ENCODE measurements at regions not wholly inside any gene's neighbourhood (a gene's known extent, or its start where the extent isn't known, plus 50 kb on each side); places are given as distances from the start of the nearest gene placed in this dataset.

DNA sequence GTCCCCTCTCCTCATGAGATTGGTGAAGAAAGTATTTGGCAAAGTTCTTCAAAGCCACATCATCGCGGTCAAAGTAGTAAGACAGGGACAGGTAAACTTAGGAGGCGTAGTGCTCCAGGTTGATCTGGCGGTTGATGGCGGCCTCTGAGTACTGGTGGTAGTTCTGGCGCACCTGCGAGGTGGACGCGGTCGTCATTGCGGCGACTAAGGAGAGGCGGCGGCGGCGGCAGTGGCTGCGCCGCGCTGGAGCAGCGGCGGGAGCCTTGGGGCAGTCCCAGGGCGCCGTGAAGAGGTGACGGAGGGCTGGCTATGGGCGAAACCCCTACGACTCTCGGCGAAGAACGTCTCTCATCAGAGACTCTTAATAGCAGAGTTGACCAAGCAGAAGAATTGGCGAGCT is 107.2 kb upstream of the UBE2E3 start:
- TF ChIP-seq, protein P1, sequence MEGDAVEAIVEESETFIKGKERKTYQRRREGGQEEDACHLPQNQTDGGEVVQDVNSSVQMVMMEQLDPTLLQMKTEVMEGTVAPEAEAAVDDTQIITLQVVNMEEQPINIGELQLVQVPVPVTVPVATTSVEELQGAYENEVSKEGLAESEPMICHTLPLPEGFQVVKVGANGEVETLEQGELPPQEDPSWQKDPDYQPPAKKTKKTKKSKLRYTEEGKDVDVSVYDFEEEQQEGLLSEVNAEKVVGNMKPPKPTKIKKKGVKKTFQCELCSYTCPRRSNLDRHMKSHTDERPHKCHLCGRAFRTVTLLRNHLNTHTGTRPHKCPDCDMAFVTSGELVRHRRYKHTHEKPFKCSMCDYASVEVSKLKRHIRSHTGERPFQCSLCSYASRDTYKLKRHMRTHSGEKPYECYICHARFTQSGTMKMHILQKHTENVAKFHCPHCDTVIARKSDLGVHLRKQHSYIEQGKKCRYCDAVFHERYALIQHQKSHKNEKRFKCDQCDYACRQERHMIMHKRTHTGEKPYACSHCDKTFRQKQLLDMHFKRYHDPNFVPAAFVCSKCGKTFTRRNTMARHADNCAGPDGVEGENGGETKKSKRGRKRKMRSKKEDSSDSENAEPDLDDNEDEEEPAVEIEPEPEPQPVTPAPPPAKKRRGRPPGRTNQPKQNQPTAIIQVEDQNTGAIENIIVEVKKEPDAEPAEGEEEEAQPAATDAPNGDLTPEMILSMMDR (IDR thresholded peaks at IDR 0.05), result no peak
- TF ChIP-seq POLR2A (IDR thresholded peaks at IDR 0.05), result no peak
- no peak for TF ChIP-seq EP300 (IDR thresholded peaks at IDR 0.05)

All from sigmoid colon (tissue), 4 donors.